ENCODE measurements at regions not wholly inside any gene's neighbourhood (a gene's known extent, or its start where the extent isn't known, plus 50 kb on each side); places are given as distances from the start of the nearest gene placed in this dataset.

GRCh38 chr10:20622531-20623211 is 274.4 kb downstream of the NEBL start:
- TF ChIP-seq, protein P1, sequence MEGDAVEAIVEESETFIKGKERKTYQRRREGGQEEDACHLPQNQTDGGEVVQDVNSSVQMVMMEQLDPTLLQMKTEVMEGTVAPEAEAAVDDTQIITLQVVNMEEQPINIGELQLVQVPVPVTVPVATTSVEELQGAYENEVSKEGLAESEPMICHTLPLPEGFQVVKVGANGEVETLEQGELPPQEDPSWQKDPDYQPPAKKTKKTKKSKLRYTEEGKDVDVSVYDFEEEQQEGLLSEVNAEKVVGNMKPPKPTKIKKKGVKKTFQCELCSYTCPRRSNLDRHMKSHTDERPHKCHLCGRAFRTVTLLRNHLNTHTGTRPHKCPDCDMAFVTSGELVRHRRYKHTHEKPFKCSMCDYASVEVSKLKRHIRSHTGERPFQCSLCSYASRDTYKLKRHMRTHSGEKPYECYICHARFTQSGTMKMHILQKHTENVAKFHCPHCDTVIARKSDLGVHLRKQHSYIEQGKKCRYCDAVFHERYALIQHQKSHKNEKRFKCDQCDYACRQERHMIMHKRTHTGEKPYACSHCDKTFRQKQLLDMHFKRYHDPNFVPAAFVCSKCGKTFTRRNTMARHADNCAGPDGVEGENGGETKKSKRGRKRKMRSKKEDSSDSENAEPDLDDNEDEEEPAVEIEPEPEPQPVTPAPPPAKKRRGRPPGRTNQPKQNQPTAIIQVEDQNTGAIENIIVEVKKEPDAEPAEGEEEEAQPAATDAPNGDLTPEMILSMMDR (IDR thresholded peaks at IDR 0.05; ENCODE audit: insufficient read depth, low read length) = no peak
- no peak for DNase-seq (ENCODE audit: low read depth)
- H3K4me3 ChIP-seq (ENCODE audit: low read depth, low read length) = no peak overlapping the region

DNA sequence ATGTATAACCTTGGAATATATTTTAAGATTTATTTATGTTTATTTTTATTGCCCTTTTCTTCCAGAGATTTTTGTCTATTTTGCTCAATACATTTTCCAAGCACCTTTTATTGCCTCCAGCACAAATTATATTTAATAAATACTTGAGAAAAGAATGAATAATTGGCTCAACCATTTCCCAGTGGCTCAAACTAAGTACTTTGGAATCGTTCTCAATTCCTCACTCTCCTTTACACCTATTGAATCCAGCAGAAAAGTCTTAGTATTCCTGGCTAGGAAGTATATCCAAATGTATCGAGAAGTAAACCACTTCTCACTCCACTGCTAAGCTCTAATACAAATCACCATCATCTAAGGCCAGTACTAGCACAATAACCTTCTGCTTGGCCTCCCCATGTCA is 276.1 kb downstream of the NEBL start:
- no peak overlapping the region for H3K4me3 ChIP-seq (ENCODE audit: low read depth, low read length)
- TF ChIP-seq, protein P1 (IDR thresholded peaks at IDR 0.05; ENCODE audit: insufficient read depth, low read length) = no peak
- no peak for DNase-seq (ENCODE audit: low read depth)

DNA sequence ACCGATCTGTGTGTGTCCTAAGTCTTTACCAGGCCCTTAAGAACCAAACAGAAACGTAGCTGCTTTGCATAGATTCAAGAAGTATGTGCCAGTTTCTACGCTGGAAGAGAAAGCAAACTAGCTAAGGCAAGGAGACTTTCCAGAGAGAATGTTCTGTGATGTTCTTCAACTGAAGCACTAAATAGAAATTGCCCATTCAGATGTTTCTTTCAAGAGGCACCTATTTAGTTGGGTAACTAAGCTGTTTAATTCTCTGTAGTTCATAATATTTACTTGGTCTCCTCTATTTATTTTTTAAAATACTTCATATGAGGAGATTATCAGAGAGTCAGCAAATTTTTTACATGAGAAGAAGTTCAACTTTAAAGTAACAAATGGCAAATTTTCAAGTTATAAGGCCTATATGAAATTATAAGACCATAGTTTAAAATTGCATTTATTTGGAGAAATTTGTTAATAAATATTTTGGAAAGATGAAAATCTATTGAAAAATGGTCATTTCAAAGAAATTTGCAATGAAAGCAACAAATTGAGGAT is 279.0 kb downstream of the NEBL start:
- no peak for DNase-seq (ENCODE audit: low read depth)
- TF ChIP-seq, protein P1 (IDR thresholded peaks at IDR 0.05; ENCODE audit: insufficient read depth, low read length) = no peak
- no peak overlapping the region for H3K4me3 ChIP-seq (ENCODE audit: low read depth, low read length)

- TF ChIP-seq, protein P1 (IDR thresholded peaks at IDR 0.05; ENCODE audit: insufficient read depth, low read length) = no peak
- no peak overlapping the region for H3K4me3 ChIP-seq (ENCODE audit: low read depth, low read length)
- DNase-seq (ENCODE audit: low read depth) = no peak
Measured at GRCh38 chr10:20616918-20617810, 279.9 kb downstream of the NEBL start.

- no peak for DNase-seq (ENCODE audit: low read depth)
- H3K4me3 ChIP-seq (ENCODE audit: low read depth, low read length) = no peak overlapping the region
- TF ChIP-seq, protein P1 (IDR thresholded peaks at IDR 0.05; ENCODE audit: insufficient read depth, low read length) = no peak
Measured at GRCh38 chr10:20616056-20616671, 280.9 kb downstream of the NEBL start.

- TF ChIP-seq, protein P1 (IDR thresholded peaks at IDR 0.05; ENCODE audit: insufficient read depth, low read length) = no peak
- H3K4me3 ChIP-seq (ENCODE audit: low read depth, low read length) = no peak overlapping the region
- no peak for DNase-seq (ENCODE audit: low read depth)
Measured at GRCh38 chr10:20615395-20615794, 281.7 kb downstream of the NEBL start.
